ENCODE measurements at regions not wholly inside any gene's neighbourhood (a gene's known extent, or its start where the extent isn't known, plus 50 kb on each side); places are given as distances from the start of the nearest gene placed in this dataset.

DNA sequence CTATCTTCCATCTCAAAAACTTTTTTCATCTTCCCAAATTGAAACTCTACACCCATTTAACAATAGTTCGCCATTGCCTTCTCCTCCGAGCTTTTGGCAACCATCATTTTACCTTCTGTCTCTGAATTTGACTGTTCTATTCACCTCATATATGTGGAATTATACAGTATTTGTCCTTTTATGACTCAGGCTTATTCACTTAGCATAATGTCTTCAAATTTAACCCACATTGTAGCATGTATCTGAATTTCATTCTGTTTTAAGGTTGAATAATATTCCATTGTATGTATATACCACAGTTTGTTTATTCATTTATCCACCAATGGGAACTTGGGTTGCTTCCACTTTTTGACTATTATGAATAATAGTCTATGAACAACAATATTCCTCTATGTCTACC lies 233.9 kb downstream of the GPD2 start:
- TF ChIP-seq CTCF (IDR thresholded peaks at IDR 0.05; ENCODE audit: low read depth, low read length): no peak
- TF ChIP-seq EZH2phosphoT487 (IDR thresholded peaks at IDR 0.05; ENCODE audit: low read depth): no peak
